GM19023 (cell line): ENCODE measurements at regions not wholly inside any gene's neighbourhood (a gene's known extent, or its start where the extent isn't known, plus 50 kb on each side); places are given as distances from the start of the nearest gene placed in this dataset.
"Not testable (repeated sequence)": the region's sequence is repeated elsewhere in the genome, so short reads cannot be mapped to it uniquely, and the experiment has no call there.

ENCODE experiments used
- ATAC-seq: cut with Tn5 transposase; IDR thresholded peaks from one replicate; pipeline ENCODE4 v1.9.1; 2021; ENCODE audit warnings: mild to moderate bottlenecking, moderate library complexity; ENCODE audit not compliant: unreplicated experiment

GRCh38 chr11:100409267-100409666, 277.8 kb upstream of the ARHGAP42 start:
- not testable (repeated sequence) for ATAC-seq

- ATAC-seq = no peak
Measured at GRCh38 chr11:100419518-100419917, 267.6 kb upstream of the ARHGAP42 start.

GRCh38 chr11:100434821-100435641, 252.1 kb upstream of the ARHGAP42 start:
- ATAC-seq = no peak

- no peak for ATAC-seq
Measured at GRCh38 chr11:100438376-100438775, 248.7 kb upstream of the ARHGAP42 start.

- ATAC-seq = no peak
Measured at GRCh38 chr11:100441086-100441485, 246.0 kb upstream of the ARHGAP42 start.

- no peak for ATAC-seq
Measured at GRCh38 chr11:100442017-100442416, 245.1 kb upstream of the ARHGAP42 start.

GRCh38 chr11:100445231-100445735, 241.8 kb upstream of the ARHGAP42 start:
- ATAC-seq = no peak

GRCh38 chr11:100451801-100452460, 235.2 kb upstream of the ARHGAP42 start:
- ATAC-seq = not testable (repeated sequence)

GRCh38 chr11:100459811-100460210, 227.3 kb upstream of the ARHGAP42 start:
- ATAC-seq = no peak

- no peak for ATAC-seq
Measured at GRCh38 chr11:100460426-100460825, 226.7 kb upstream of the ARHGAP42 start.

GRCh38 chr11:100467821-100468508, 219.1 kb upstream of the ARHGAP42 start:
- ATAC-seq = no peak

GRCh38 chr11:100469835-100470234, 217.3 kb upstream of the ARHGAP42 start:
- ATAC-seq = no peak

- no peak for ATAC-seq
Measured at GRCh38 chr11:100472727-100473389, 214.2 kb upstream of the ARHGAP42 start.

- ATAC-seq = no peak
Measured at GRCh38 chr11:100473390-100473740, 213.7 kb upstream of the ARHGAP42 start.

- no peak for ATAC-seq
Measured at GRCh38 chr11:100484948-100485347, 202.1 kb upstream of the ARHGAP42 start.

- ATAC-seq = no peak
Measured at GRCh38 chr11:100498780-100499179, 188.3 kb upstream of the ARHGAP42 start.

GRCh38 chr11:100501450-100501849, 185.6 kb upstream of the ARHGAP42 start:
- ATAC-seq = no peak

- no peak for ATAC-seq
Measured at GRCh38 chr11:100512475-100512874, 174.6 kb upstream of the ARHGAP42 start.

- no peak for ATAC-seq
Measured at GRCh38 chr11:100515087-100515486, 172.0 kb upstream of the ARHGAP42 start.

GRCh38 chr11:100525197-100525596, 161.9 kb upstream of the ARHGAP42 start:
- no peak for ATAC-seq

- no peak for ATAC-seq
Measured at GRCh38 chr11:100525635-100526034, 161.5 kb upstream of the ARHGAP42 start.
